K562 (cell line): ENCODE measurements at regions not wholly inside any gene's neighbourhood (a gene's known extent, or its start where the extent isn't known, plus 50 kb on each side); places are given as distances from the start of the nearest gene placed in this dataset.

Experiments
- ATAC-seq: fragments of 200-7000 bp; cut with Tn5 transposase; 3 replicates; pipeline ENCODE4 v1.9.1; 2020; ENCODE audit warnings: moderate library complexity
- BruUV-seq: library from RNA; stranded (reverse); fragments of 400-500 nt; replicated peaks from 2 replicates; lab custom pipeline; 2021; lab: Mats Ljungman, UMichigan
- CTCF ChIA-PET: fragments of 300-600 bp; formaldehyde crosslinking; extraction: SDS; loops from one replicate; lab custom pipeline; 2021; ENCODE audit warnings: low intra/inter-chr PET ratio; lab: Yijun Ruan, JAX
- POLR2A ChIA-PET: fragments of 300-600, 350-650 bp; sonication (Branson Sonifier 250); formaldehyde crosslinking; extraction: SDS; loops from one replicate; lab custom pipeline; 2021; ENCODE audit warnings: antibody characterized with exemption, inconsistent platforms; lab: Yijun Ruan, JAX
- DNase-seq, 4 experiments: peaks; one replicate each; pipeline versions ENCODE4 v3.0.0 to v3.0.0-alpha.2; 2011 to 2018; ENCODE audit warnings: low spot score in 3 of 4, mixed read lengths in 3 of 4; ENCODE audit errors: extremely low read depth in 1 of 4
- FAIRE-seq: peaks from 2 replicates; lab custom pipeline; 2011; peaks lifted over from hg19 to GRCh38; lab: Jason Lieb, UNC
- H2AFZ ChIP-seq: 2 replicates; pipeline ENCODE4 v1.6.0; 2011; ENCODE audit warnings: low read depth, low read length, control low read depth, inconsistent platforms
- H3K27ac ChIP-seq: fragments of 200-600 bp; 3 replicates; pipeline ENCODE4 v1.8.0; 2011; ENCODE audit warnings: low read depth, mild to moderate bottlenecking, control low read depth, inconsistent platforms, low read length, moderate library complexity, mixed read lengths; ENCODE audit errors: extremely low read depth
- H3K27me3 ChIP-seq, 2 experiments: fragments of 300-600 bp in 1 of 2; 2 replicates in 1 of 2; 3 replicates in 1 of 2; pipeline versions ENCODE4 v1.6.0 to v1.8.0; 2011; ENCODE audit warnings: inconsistent platforms in 2 of 2, low read length in 2 of 2, mild to moderate bottlenecking in 1 of 2, mixed read lengths in 1 of 2, moderate library complexity in 1 of 2; ENCODE audit not compliant: control insufficient read depth in 2 of 2, insufficient read depth in 2 of 2
- H3K36me3 ChIP-seq: fragments of 300-600 bp; 3 replicates; pipeline ENCODE4 v1.8.0; 2011; ENCODE audit warnings: mild to moderate bottlenecking, low read length, inconsistent platforms; ENCODE audit not compliant: control insufficient read depth, insufficient read depth
- H3K4me1 ChIP-seq, 2 experiments: fragments of 200-600 bp in 1 of 2; replicated peaks in 1 of 2; 2 replicates in 1 of 2; 3 replicates in 1 of 2; pipeline versions ENCODE4 v1.5.1 to v1.8.0; 2011; ENCODE audit warnings: inconsistent platforms in 2 of 2, low read length in 2 of 2, mild to moderate bottlenecking in 1 of 2, mixed read lengths in 1 of 2, moderate library complexity in 1 of 2; ENCODE audit not compliant: control insufficient read depth in 2 of 2, insufficient read depth in 2 of 2
- H3K4me2 ChIP-seq: 2 replicates; pipeline ENCODE4 v1.6.1; 2011; ENCODE audit warnings: low read length, control low read depth, inconsistent platforms, mixed read lengths; ENCODE audit not compliant: insufficient read depth
- H3K4me3 ChIP-seq: fragments of 200-600 bp; sonication (generic), shearing (Covaris generic); 2 replicates; pipeline ENCODE4 v1.5.1; 2016; ENCODE audit warnings: control low read depth, inconsistent platforms
- H3K79me2 ChIP-seq: fragments of 200-600 bp; 3 replicates; pipeline ENCODE4 v1.8.0; 2011; ENCODE audit warnings: low read length, inconsistent platforms; ENCODE audit not compliant: control insufficient read depth, insufficient read depth
- H3K9ac ChIP-seq, 2 experiments: 2 replicates each; pipeline versions ENCODE4 v1.6.0 to v1.6.1; 2011; ENCODE audit warnings: low read depth in 2 of 2, low read length in 2 of 2, control low read depth in 1 of 2, inconsistent platforms in 1 of 2, mild to moderate bottlenecking in 1 of 2, mixed read lengths in 1 of 2; ENCODE audit not compliant: insufficient read depth in 1 of 2
- H3K9me1 ChIP-seq: one replicate; pipeline ENCODE4 v1.6.0; 2011; ENCODE audit warnings: inconsistent platforms, mild to moderate bottlenecking, low read length, moderate library complexity; ENCODE audit not compliant: control insufficient read depth, insufficient read depth
- H3K9me3 ChIP-seq: replicated peaks from 2 replicates; pipeline ENCODE4 v1.5.1; 2011; ENCODE audit warnings: low read depth, low read length, inconsistent platforms; ENCODE audit not compliant: control insufficient read depth, insufficient read depth
- H4K20me1 ChIP-seq: replicated peaks from 2 replicates; pipeline ENCODE4 v1.6.1; 2011; ENCODE audit warnings: low read length, inconsistent platforms, mixed read lengths; ENCODE audit not compliant: control insufficient read depth, insufficient read depth
- ARNT ChIP-seq, 2 experiments: fragments of 450-650 bp; IDR thresholded peaks; 2 replicates each; pipeline ENCODE4 v1.6.1; 2016; ENCODE audit warnings: mild to moderate bottlenecking in 1 of 2
- ASH1L ChIP-seq: fragments of 450-650 bp; IDR thresholded peaks from 2 replicates; pipeline ENCODE4 v1.6.1; 2018; ENCODE audit warnings: borderline replicate concordance, mild to moderate bottlenecking, low read depth; ENCODE audit not compliant: partially characterized antibody
- CHCHD3 ChIP-seq: fragments of 250-450 bp; sonication (Bioruptor Pico); IDR thresholded peaks from 2 replicates; pipeline ENCODE4 v2.1.2; 2022; ENCODE audit warnings: mild to moderate bottlenecking
- ELF1 ChIP-seq: fragments of 200-800 bp; sonication (Bioruptor generic); IDR thresholded peaks from 2 replicates; pipeline ENCODE4 v1.6.1; 2016; ENCODE audit warnings: missing genetic modification characterization, missing compliant biosample characterization
- ETS2 ChIP-seq: IDR thresholded peaks from 2 replicates; pipeline ENCODE4 v1.6.1; 2016; ENCODE audit warnings: borderline replicate concordance, missing genetic modification characterization, mild to moderate bottlenecking, moderate library complexity, missing compliant biosample characterization; ENCODE audit not compliant: poor library complexity, severe bottlenecking
- FOXK1 ChIP-seq: sonication (generic); formaldehyde crosslinking; IDR thresholded peaks from 2 replicates; pipeline ENCODE4 v1.8.0; 2022; ENCODE audit warnings: missing genetic modification reagents, mild to moderate bottlenecking, borderline replicate concordance
- HLTF ChIP-seq: fragments of 450-650 bp; IDR thresholded peaks from 2 replicates; pipeline ENCODE4 v1.6.1; 2016
- HOXB6 ChIP-seq: fragments of 250-450 bp; sonication (Bioruptor Pico); IDR thresholded peaks from 2 replicates; pipeline ENCODE4 v1.5.1; 2022; ENCODE audit warnings: mild to moderate bottlenecking, borderline replicate concordance
- IRF2 ChIP-seq: sonication (generic); formaldehyde crosslinking; IDR thresholded peaks from 2 replicates; pipeline ENCODE4 v1.8.1; 2022; ENCODE audit warnings: mild to moderate bottlenecking, missing genetic modification reagents
- MXI1 ChIP-seq: IDR thresholded peaks from 2 replicates; pipeline ENCODE4 v1.6.1; 2011; ENCODE audit warnings: low read depth, mild to moderate bottlenecking, improper control_type of control experiment, low read length
- NBN ChIP-seq: fragments of 450-650 bp; IDR thresholded peaks from 2 replicates; pipeline ENCODE4 v1.6.1; 2016; ENCODE audit warnings: low read depth, mild to moderate bottlenecking
- NFE2 ChIP-seq: IDR thresholded peaks from 2 replicates; pipeline ENCODE4 v1.6.1; 2014; ENCODE audit warnings: antibody characterized with exemption, low read depth
- SP2 ChIP-seq: IDR thresholded peaks from 2 replicates; pipeline ENCODE4 v1.6.1; 2011; ENCODE audit warnings: mild to moderate bottlenecking, low read depth, low read length, moderate library complexity; ENCODE audit not compliant: poor library complexity, severe bottlenecking; ENCODE audit errors: extremely low read depth
- SRF ChIP-seq, 2 experiments: fragments of 250-450, 450-650 bp in 1 of 2; sonication (Bioruptor Pico) in 1 of 2; sonication (generic) in 1 of 2; formaldehyde crosslinking; IDR thresholded peaks; 2 replicates each; pipeline versions ENCODE4 v1.5.0 to v1.5.1; 2020 to 2022; ENCODE audit warnings: mild to moderate bottlenecking in 1 of 2, missing genetic modification reagents in 1 of 2
- ZBTB1 ChIP-seq: sonication (generic); formaldehyde crosslinking; IDR thresholded peaks from 2 replicates; pipeline ENCODE4 v1.8.1; 2023; ENCODE audit warnings: missing genetic modification reagents, low read depth, mild to moderate bottlenecking, borderline replicate concordance
- ZNF143 ChIP-seq: sonication (generic); formaldehyde crosslinking; IDR thresholded peaks from 2 replicates; pipeline ENCODE4 v1.9.0; 2022; ENCODE audit warnings: mild to moderate bottlenecking, missing genetic modification reagents
- ZNF311 ChIP-seq: fragments of 250-450 bp; sonication (Bioruptor Pico); IDR thresholded peaks from 2 replicates; pipeline ENCODE4 v1.4.0; 2020; ENCODE audit warnings: mild to moderate bottlenecking, moderate library complexity
- ZNF584 ChIP-seq: fragments of 200-800 bp; sonication (Bioruptor generic); IDR thresholded peaks from 2 replicates; pipeline ENCODE4 v1.6.1; 2016; ENCODE audit warnings: low read depth, mild to moderate bottlenecking, missing genetic modification characterization, missing compliant biosample characterization
- ZNF668 ChIP-seq: fragments of 250-450 bp; sonication (Bioruptor Pico); IDR thresholded peaks from 2 replicates; pipeline ENCODE4 v1.8.0; 2022; ENCODE audit warnings: mild to moderate bottlenecking, inconsistent platforms
- WGBS: fragments of 100-300 bp; shearing (Covaris generic); methylation state at CpG from one replicate; pipeline ENCODE4 v1.1.6; 2016; ENCODE audit warnings: low coverage, mixed read lengths; ENCODE audit not compliant: insufficient coverage; ENCODE audit errors: missing lambda C conversion rate; 5-methylcytosine and 5-hydroxymethylcytosine counted together
- in situ Hi-C: fragments of 300-500 bp; cut with MboI; formaldehyde crosslinking; loops from 4 replicates; pipeline ENCODE4 v1.15.0; 2018; ENCODE audit warnings: inconsistent platforms, mixed read lengths
- intact Hi-C: fragments of 100-400 bp; cut with micrococcal nuclease; formaldehyde crosslinking; loops from 2 replicates; pipeline ENCODE4 v1.14.2; 2022

GRCh38 chr7:46168231-46168630, 247.2 kb upstream of the IGFBP3 start:
- BruUV-seq = no TSS peak
- WGBS = 0% methylated on average over 5 of the region's 5 CpGs
- DNase-seq = no peak
- no peak overlapping the region for H3K9ac ChIP-seq
- no peak overlapping the region for H3K4me2 ChIP-seq
- H3K9me3 ChIP-seq = no peaks in the 10 kb centered on the region
- H3K79me2 ChIP-seq = no peaks in the 10 kb centered on the region
- intact Hi-C loops (no loop called here), in situ Hi-C loops (no loop called here)
- no peak for FAIRE-seq
- no peaks in the 10 kb centered on the region for H3K36me3 ChIP-seq
- no peaks in the 10 kb centered on the region for H3K9me1 ChIP-seq
- no peak for ATAC-seq
- TF ChIP-seq SP2 (no peak), NFE2 (no peak)
- H4K20me1 ChIP-seq = no peaks in the 10 kb centered on the region
- no peaks in the 10 kb centered on the region for H3K4me1 ChIP-seq
- no peak overlapping the region for H3K4me3 ChIP-seq
- H3K27ac ChIP-seq = no peak overlapping the region
- ChIA-PET POLR2A (interaction anchor here (0.6 kb wide), 1 partner anchor 13 kb away, joined by 3 read pairs; no protein-coding TSS in a partner anchor), CTCF (no interaction called here)
- no peak overlapping the region for H2AFZ ChIP-seq
- no peaks in the 10 kb centered on the region for H3K27me3 ChIP-seq

- no TSS peak for BruUV-seq
Measured at GRCh38 chr7:46165276-46165675, 244.2 kb upstream of the IGFBP3 start.

More at GRCh38 chr7:46165276-46165675, 244.2 kb upstream of the IGFBP3 start:
- WGBS = 0% methylated on average over 1 of the region's 1 CpG
- Histone ChIP-seq H3K9ac (no peak overlapping the region), H3K36me3 (no peaks in the 10 kb centered on the region), H4K20me1 (no peaks in the 10 kb centered on the region), H3K9me3 (no peaks in the 10 kb centered on the region), H3K27ac (no peak overlapping the region), H3K79me2 (no peaks in the 10 kb centered on the region), H2AFZ (no peak overlapping the region), H3K9me1 (no peaks in the 10 kb centered on the region), H3K27me3 (no peaks in the 10 kb centered on the region), H3K4me1 (no peaks in the 10 kb centered on the region), H3K4me3 (no peak overlapping the region), H3K4me2 (no peak overlapping the region)
- ChIA-PET CTCF (no interaction called here), POLR2A (no interaction called here)
- in situ Hi-C loops (no loop called here), intact Hi-C loops (no loop called here)
- TF ChIP-seq HLTF (no peak), ELF1 (tag) (no peak), ETS2 (tag) (no peak), ZNF311 (CRISPR knock-in tag) (no peak), SP2 (no peak), FOXK1 (CRISPR knock-in tag) (no peak), MXI1 (no peak), HOXB6 (CRISPR knock-in tag) (no peak), IRF2 (CRISPR knock-in tag) (no peak), CHCHD3 (CRISPR knock-in tag) (no peak), ZNF584 (CRISPR knock-in tag) (no peak), NBN (no peak), ZNF668 (CRISPR knock-in tag) (no peak), ASH1L (no peak), ARNT (IDR thresholded peaks at IDR 0.05) (no peak), ZNF143 (CRISPR knock-in tag) (no peak), SRF (CRISPR knock-in tag; IDR thresholded peaks at IDR 0.05) (no peak), ZBTB1 (CRISPR knock-in tag) (no peak)
- FAIRE-seq (no peak), DNase-seq (no peak), ATAC-seq (no peak)
